GM12878 (cell line): ENCODE measurements at regions not wholly inside any gene's neighbourhood (a gene's known extent, or its start where the extent isn't known, plus 50 kb on each side); places are given as distances from the start of the nearest gene placed in this dataset.

Source experiments
- ATAC-seq: fragments of 200-7000 bp; cut with Tn5 transposase; 3 replicates; pipeline ENCODE4 v1.9.1; 2020; ENCODE audit warnings: mild to moderate bottlenecking, moderate library complexity
- BruUV-seq: library from RNA; stranded (reverse); fragments of 400-500 nt; replicated peaks from 2 replicates; lab custom pipeline; 2021; lab: Mats Ljungman, UMichigan
- CTCF ChIA-PET: fragments of 300-600 bp; sonication (Branson Sonifier 250); formaldehyde crosslinking; extraction: SDS; loops from one replicate; lab custom pipeline; 2021; ENCODE audit warnings: inconsistent platforms; lab: Yijun Ruan, JAX
- POLR2A ChIA-PET: fragments of 350-600 bp; formaldehyde crosslinking; extraction: SDS; loops from one replicate; lab custom pipeline; 2021; ENCODE audit warnings: inconsistent platforms; lab: Charles Lee
- RAD21 ChIA-PET: fragments of 300-600 bp; sonication (Branson Sonifier 250); formaldehyde crosslinking; loops from one replicate; lab custom pipeline; 2023; ENCODE audit warnings: antibody characterized with exemption; ENCODE audit not compliant: unreplicated experiment; lab: Charles Lee
- SMC1A ChIA-PET: fragments of 300-600 bp; sonication (Branson Sonifier 250); formaldehyde crosslinking; loops from one replicate; lab custom pipeline; 2023; ENCODE audit not compliant: unreplicated experiment, uncharacterized antibody; lab: Charles Lee
- DNase-seq: peaks from one replicate; pipeline ENCODE4 v3.0.0-alpha.2; 2011; ENCODE audit warnings: low read depth, low spot score
- FAIRE-seq: peaks from 3 replicates; lab custom pipeline; 2011; peaks lifted over from hg19 to GRCh38; lab: Jason Lieb, UNC
- H2AFZ ChIP-seq: 2 replicates; pipeline ENCODE4 v1.6.0; 2011; ENCODE audit warnings: low read depth, low read length, control low read depth; ENCODE audit not compliant: control insufficient read depth
- H3K27ac ChIP-seq: 2 replicates; pipeline ENCODE4 v1.5.1; 2011; ENCODE audit warnings: control low read depth; ENCODE audit not compliant: control insufficient read depth, insufficient read depth
- H3K27me3 ChIP-seq, 2 experiments: replicated peaks in 1 of 2; 2 replicates each; pipeline versions ENCODE4 v1.6.0 to v1.6.1; 2011; ENCODE audit warnings: low read length in 1 of 2; ENCODE audit not compliant: control insufficient read depth in 2 of 2, insufficient read depth in 2 of 2
- H3K36me3 ChIP-seq, 2 experiments: 2 replicates each; pipeline ENCODE4 v1.5.1; 2011; ENCODE audit warnings: low read length in 1 of 2; ENCODE audit not compliant: control insufficient read depth in 2 of 2, insufficient read depth in 2 of 2
- H3K4me1 ChIP-seq: 2 replicates; pipeline ENCODE4 v1.6.1; 2011; ENCODE audit warnings: mild to moderate bottlenecking, low read length, moderate library complexity, mixed read lengths; ENCODE audit not compliant: control insufficient read depth, insufficient read depth
- H3K4me2 ChIP-seq: 2 replicates; pipeline ENCODE4 v1.6.0; 2011; ENCODE audit warnings: control low read depth; ENCODE audit not compliant: control insufficient read depth, insufficient read depth
- H3K4me3 ChIP-seq: fragments of 200-600 bp; sonication (generic); 2 replicates; pipeline ENCODE4 v1.5.1; 2016
- H3K79me2 ChIP-seq: 2 replicates; pipeline ENCODE4 v1.6.0; 2011; ENCODE audit warnings: low read length; ENCODE audit not compliant: control insufficient read depth, insufficient read depth
- H3K9ac ChIP-seq: 2 replicates; pipeline ENCODE4 v1.8.0; 2011; ENCODE audit warnings: low read length, control low read depth, mixed read lengths; ENCODE audit not compliant: control insufficient read depth, insufficient read depth
- H3K9me3 ChIP-seq: replicated peaks from 3 replicates; pipeline ENCODE4 v1.5.1; 2011; ENCODE audit warnings: mild to moderate bottlenecking, low read length; ENCODE audit not compliant: control insufficient read depth, insufficient read depth
- H4K20me1 ChIP-seq: 2 replicates; pipeline ENCODE4 v1.6.0; 2011; ENCODE audit not compliant: control insufficient read depth, insufficient read depth
- ATF2 ChIP-seq: IDR thresholded peaks from 2 replicates; pipeline ENCODE4 v1.6.1; 2012; ENCODE audit warnings: low read length, inconsistent platforms
- BACH1 ChIP-seq: fragments of 450-650 bp; IDR thresholded peaks from 2 replicates; pipeline ENCODE4 v1.6.1; 2017; ENCODE audit warnings: mild to moderate bottlenecking, borderline replicate concordance
- CBFB ChIP-seq: IDR thresholded peaks from 2 replicates; pipeline ENCODE4 v1.6.1; 2016; ENCODE audit warnings: antibody characterized with exemption, low read depth
- ETV6 ChIP-seq, 2 experiments: fragments of 450-650 bp in 1 of 2; IDR thresholded peaks in 1 of 2; conservative IDR thresholded peaks in 1 of 2; 2 replicates each; pipeline ENCODE4 v1.6.1; 2014; ENCODE audit warnings: antibody characterized with exemption in 1 of 2, borderline replicate concordance in 1 of 2, low read depth in 1 of 2, mild to moderate bottlenecking in 1 of 2, moderate library complexity in 1 of 2
- FOXM1 ChIP-seq: IDR thresholded peaks from 2 replicates; pipeline ENCODE4 v1.6.1; 2012; ENCODE audit warnings: low read depth, mild to moderate bottlenecking, inconsistent platforms, low read length, moderate library complexity
- IKZF2 ChIP-seq, 2 experiments: fragments of 450-650 bp; IDR thresholded peaks; 2 replicates each; pipeline ENCODE4 v1.6.1; 2017; ENCODE audit warnings: mild to moderate bottlenecking in 2 of 2, moderate library complexity in 2 of 2
- MTA3 ChIP-seq: IDR thresholded peaks from 2 replicates; pipeline ENCODE4 v1.6.1; 2012; ENCODE audit warnings: low read length, inconsistent platforms, borderline replicate concordance
- NFIC ChIP-seq: IDR thresholded peaks from 2 replicates; pipeline ENCODE4 v1.6.1; 2012; ENCODE audit warnings: low read depth, mild to moderate bottlenecking, inconsistent platforms, low read length, moderate library complexity
- RAD51 ChIP-seq: fragments of 450-650 bp; IDR thresholded peaks from 2 replicates; pipeline ENCODE4 v1.6.1; 2016; ENCODE audit warnings: moderate library complexity, mild to moderate bottlenecking, inconsistent platforms
- RUNX3 ChIP-seq: IDR thresholded peaks from 2 replicates; pipeline ENCODE4 v1.6.1; 2012; ENCODE audit warnings: low read length, inconsistent platforms
- SIX5 ChIP-seq: IDR thresholded peaks from 2 replicates; pipeline ENCODE4 v1.6.1; 2011; ENCODE audit warnings: mild to moderate bottlenecking, low read depth, low read length, moderate library complexity; ENCODE audit not compliant: severe bottlenecking
- SMAD1 ChIP-seq: fragments of 450-650 bp; IDR thresholded peaks from 2 replicates; pipeline ENCODE4 v1.6.1; 2018; ENCODE audit warnings: mild to moderate bottlenecking, low read depth; ENCODE audit not compliant: partially characterized antibody
- SMARCA5 ChIP-seq: fragments of 450-650 bp; IDR thresholded peaks from 2 replicates; pipeline ENCODE4 v1.6.1; 2017; ENCODE audit warnings: mild to moderate bottlenecking
- SUPT20H ChIP-seq: IDR thresholded peaks from 2 replicates; pipeline ENCODE4 v1.6.1; 2011; ENCODE audit warnings: low read depth, mild to moderate bottlenecking, low read length, moderate library complexity, borderline replicate concordance; ENCODE audit not compliant: control insufficient read depth
- TCF7 ChIP-seq: IDR thresholded peaks from 2 replicates; pipeline ENCODE4 v1.6.1; 2014; ENCODE audit warnings: antibody characterized with exemption, borderline replicate concordance
- WRNIP1 ChIP-seq: IDR thresholded peaks from 2 replicates; pipeline ENCODE4 v1.6.1; 2011; ENCODE audit warnings: low read depth, low read length, improper control_type of control experiment, borderline replicate concordance
- ZBTB33 ChIP-seq: fragments of 450-650 bp; IDR thresholded peaks from 2 replicates; pipeline ENCODE4 v1.6.1; 2017; ENCODE audit warnings: mild to moderate bottlenecking
- WGBS: methylation state at CpG from one replicate; pipeline ENCODE4 v1.1.6; 2016; ENCODE audit warnings: low lambda C conversion rate; ENCODE audit not compliant: insufficient replicate concordance, insufficient coverage; ENCODE audit errors: missing lambda C conversion rate; 5-methylcytosine and 5-hydroxymethylcytosine counted together
- in situ Hi-C: fragments of 300-500 bp; cut with MboI; formaldehyde crosslinking; loops from 9 replicates; pipeline ENCODE4 v1.14.3; 2018; ENCODE audit warnings: mixed read lengths
- intact Hi-C: fragments of 100-400 bp; cut with micrococcal nuclease; formaldehyde crosslinking; loops from one replicate; pipeline ENCODE4 v1.14.2; 2022; ENCODE audit not compliant: unreplicated experiment

- TF ChIP-seq ATF2 (peak; percentile 87), RUNX3 (peak; percentile 96), MTA3 (peak; percentile 80; the same call in 1 of the 2 replicates), FOXM1 (peak; percentile 94)
Measured at GRCh38 chr1:187985897-187986654, 1157.3 kb downstream of the PLA2G4A start (continued).

- no peak for FAIRE-seq
- Histone ChIP-seq H3K79me2 (no peaks in the 10 kb centered on the region), H2AFZ (peak overlapping the region; percentile 31), H3K4me2 (no peak overlapping the region; the same call in 1 of the 2 replicates), H3K9ac (no peak overlapping the region), H4K20me1 (no peaks in the 10 kb centered on the region), H3K36me3 (no peaks in the 10 kb centered on the region), H3K4me1 (peaks cover 11% of the 10 kb centered on the region), H3K27me3 (no peaks in the 10 kb centered on the region), H3K27ac (peak overlapping the region; percentile 69; the same call in 1 of the 2 replicates), H3K4me3 (no peak overlapping the region), H3K9me3 (no peaks in the 10 kb centered on the region)
- in situ Hi-C loops = no loop called here
- ChIA-PET CTCF (interaction anchor here (0.6 to 1.7 kb wide), 2 partner anchors 58 to 1317 kb away, joined by 4 to 5 read pairs; no protein-coding TSS in a partner anchor), SMC1A (interaction anchor here (0.7 to 2.4 kb wide), 5 partner anchors 9 to 56 kb away, joined by 3 to 9 read pairs (median 3); no protein-coding TSS in a partner anchor), POLR2A (no interaction called here), RAD21 (interaction anchor here (2.2 to 3.2 kb wide), 2 partner anchors 47 to 59 kb away, joined by 7 to 15 read pairs; no protein-coding TSS in a partner anchor)
- DNase-seq = peak; percentile 21
- BruUV-seq = no TSS peak
- ATAC-seq = peak; percentile 68
- intact Hi-C loops = loop anchor here (5.0 kb wide), 3 partner anchors 40 to 145 kb away; no protein-coding TSS in a partner anchor
- 19% methylated on average over 1 of the region's 1 CpG for WGBS
- TF ChIP-seq TCF7 (no peak), ATF2 (no peak), ZBTB33 (no peak), NFIC (no peak), RAD51 (no peak), BACH1 (peak; percentile 89; the same call in 1 of the 2 replicates), IKZF2 (IDR thresholded peaks at IDR 0.05) (0 out of 4 replicates have a peak, but pooled peaks have one; percentile 14 to 48), SIX5 (no peak), SMARCA5 (0 out of 2 replicates have a peak, but pooled peaks have one; percentile 74), WRNIP1 (no peak), SMAD1 (no peak), SUPT20H (no peak), ETV6 (conservative IDR thresholded peaks at IDR 0.05 in 1 of 2, IDR thresholded peaks at IDR 0.05 in 1 of 2; ENCODE audit: borderline replicate concordance in 1 of 2, low read depth in 1 of 2) (no peak), CBFB (no peak)
Measured at GRCh38 chr1:187987236-187987776, 1158.6 kb downstream of the PLA2G4A start.
